HepG2 (cell line): ENCODE measurements at regions not wholly inside any gene's neighbourhood (a gene's known extent, or its start where the extent isn't known, plus 50 kb on each side); places are given as distances from the start of the nearest gene placed in this dataset.

Experiments used
- ATAC-seq: fragments of 200-7000 bp; cut with Tn5 transposase; 3 replicates; pipeline ENCODE4 v1.9.1; 2020; ENCODE audit warnings: mild to moderate bottlenecking, moderate library complexity
- BruUV-seq: library from RNA; stranded (reverse); fragments of 400-500 nt; replicated peaks from 2 replicates; lab custom pipeline; 2021; lab: Mats Ljungman, UMichigan
- CTCF ChIA-PET: fragments of 300-600 bp; formaldehyde crosslinking; extraction: SDS; loops from one replicate; lab custom pipeline; 2021; ENCODE audit warnings: low total read pairs, inconsistent platforms, low intra/inter-chr PET ratio; lab: Yijun Ruan, JAX
- POLR2A ChIA-PET: fragments of 350-600 bp; sonication (Branson Sonifier 250); formaldehyde crosslinking; loops from one replicate; lab custom pipeline; 2020; ENCODE audit warnings: antibody characterized with exemption, inconsistent platforms; lab: Yijun Ruan, JAX
- DNase-seq: peaks from one replicate; pipeline ENCODE4 v3.0.0-alpha.2; 2015; ENCODE audit warnings: low spot score
- FAIRE-seq: peaks from 3 replicates; lab custom pipeline; 2011; peaks lifted over from hg19 to GRCh38; lab: Jason Lieb, UNC
- H2AFZ ChIP-seq: one replicate; pipeline ENCODE4 v1.6.1; 2011; ENCODE audit warnings: low read length, inconsistent platforms
- H3K27ac ChIP-seq: fragments of 300-600 bp; 3 replicates; pipeline ENCODE4 v1.8.0; 2011; ENCODE audit warnings: mixed run types, mild to moderate bottlenecking, mixed read lengths, low read length, inconsistent platforms; ENCODE audit not compliant: insufficient read depth; ENCODE audit errors: extremely low read length
- H3K27me3 ChIP-seq, 2 experiments: fragments of 200-600 bp in 1 of 2; 2 replicates in 1 of 2; 3 replicates in 1 of 2; pipeline versions ENCODE4 v1.6.0 to v1.8.0; 2011; ENCODE audit warnings: low read length in 2 of 2, mild to moderate bottlenecking in 2 of 2, moderate library complexity in 2 of 2, inconsistent platforms in 1 of 2; ENCODE audit not compliant: insufficient read depth in 2 of 2, control insufficient read depth in 1 of 2
- H3K36me3 ChIP-seq, 2 experiments: fragments of 200-600 bp in 1 of 2; replicated peaks in 1 of 2; 2 replicates in 1 of 2; 3 replicates in 1 of 2; pipeline versions ENCODE4 v1.5.1 to v1.8.0; 2011; ENCODE audit warnings: low read length in 2 of 2, inconsistent platforms in 1 of 2; ENCODE audit not compliant: insufficient read depth in 2 of 2, control insufficient read depth in 1 of 2
- H3K4me1 ChIP-seq: 2 replicates; pipeline ENCODE4 v1.5.1; 2012; ENCODE audit warnings: low read length, inconsistent platforms; ENCODE audit not compliant: insufficient read depth
- H3K4me2 ChIP-seq: 2 replicates; pipeline ENCODE4 v1.6.0; 2011; ENCODE audit warnings: low read depth, low read length, inconsistent platforms
- H3K4me3 ChIP-seq, 3 experiments: fragments of 200-600 bp in 1 of 3; sonication (generic), shearing (Covaris generic) in 1 of 3; replicated peaks in 1 of 3; 2 replicates each; pipeline ENCODE4 v1.5.1; 2011 to 2016; ENCODE audit warnings: low read length in 3 of 3, inconsistent platforms in 2 of 3, low read depth in 2 of 3, mild to moderate bottlenecking in 2 of 3, control low read depth in 1 of 3, mixed read lengths in 1 of 3; ENCODE audit not compliant: insufficient read depth in 1 of 3
- H3K79me2 ChIP-seq: one replicate; pipeline ENCODE4 v1.6.1; 2011; ENCODE audit warnings: low read length, inconsistent platforms; ENCODE audit not compliant: insufficient read depth
- H3K9ac ChIP-seq: 2 replicates; pipeline ENCODE4 v1.6.0; 2011; ENCODE audit warnings: mild to moderate bottlenecking, low read depth, low read length, inconsistent platforms; ENCODE audit not compliant: insufficient read depth
- H3K9me3 ChIP-seq: 2 replicates; pipeline ENCODE4 v1.5.1; 2012; ENCODE audit warnings: mild to moderate bottlenecking, low read length
- H4K20me1 ChIP-seq: 2 replicates; pipeline ENCODE4 v1.6.0; 2011; ENCODE audit warnings: inconsistent platforms, mild to moderate bottlenecking, low read length, moderate library complexity; ENCODE audit not compliant: insufficient read depth
- IKZF4 ChIP-seq: sonication (generic); formaldehyde crosslinking; IDR thresholded peaks from 2 replicates; pipeline ENCODE4 v1.5.1; 2020; ENCODE audit warnings: borderline replicate concordance, mild to moderate bottlenecking, low read depth, missing genetic modification reagents; ENCODE audit errors: not compliant biosample characterization
- KDM4B ChIP-seq: sonication (generic); formaldehyde crosslinking; IDR thresholded peaks from 2 replicates; pipeline ENCODE4 v1.4.0; 2020; ENCODE audit warnings: missing genetic modification reagents
- MAZ ChIP-seq, 2 experiments: sonication (generic) in 1 of 2; formaldehyde crosslinking in 1 of 2; IDR thresholded peaks; 2 replicates each; pipeline versions ENCODE4 v1.5.0 to v1.6.1; 2012 to 2020; ENCODE audit warnings: low read depth in 2 of 2, mild to moderate bottlenecking in 2 of 2, borderline replicate concordance in 1 of 2, improper control_type of control experiment in 1 of 2, low read length in 1 of 2, missing genetic modification reagents in 1 of 2, moderate library complexity in 1 of 2
- MIER2 ChIP-seq: IDR thresholded peaks from 2 replicates; pipeline ENCODE4 v1.6.1; 2016; ENCODE audit warnings: missing biosample characterization, missing genetic modification reagents
- NFIC ChIP-seq: IDR thresholded peaks from 2 replicates; pipeline ENCODE4 v1.6.1; 2012; ENCODE audit warnings: mild to moderate bottlenecking, low read length, inconsistent platforms
- PRMT3 ChIP-seq: sonication (generic); formaldehyde crosslinking; IDR thresholded peaks from 2 replicates; pipeline ENCODE4 v1.8.1; 2022; ENCODE audit warnings: low read depth, mild to moderate bottlenecking, moderate library complexity, missing genetic modification reagents, borderline replicate concordance
- SRF ChIP-seq: IDR thresholded peaks from 2 replicates; pipeline ENCODE4 v1.6.1; 2011; ENCODE audit warnings: mild to moderate bottlenecking, low read depth, low read length, moderate library complexity
- ZNF225 ChIP-seq: sonication (generic); formaldehyde crosslinking; IDR thresholded peaks from 2 replicates; pipeline ENCODE4 v1.4.0; 2020; ENCODE audit warnings: mild to moderate bottlenecking, missing genetic modification reagents
- ZNF296 ChIP-seq: sonication (generic); formaldehyde crosslinking; conservative IDR thresholded peaks from 2 replicates; pipeline ENCODE4 v1.5.0; 2020; ENCODE audit warnings: mild to moderate bottlenecking, missing genetic modification reagents
- in situ Hi-C: cut with HindIII; loops from 2 replicates; pipeline ENCODE4 v1.10.0; 2017; ENCODE audit warnings: low pct_unique_long_range_greater_than_20kb; ENCODE audit not compliant: extremely low pct_ligation_motif_present
- intact Hi-C: fragments of 100-400 bp; cut with micrococcal nuclease; formaldehyde crosslinking; loops from one replicate; pipeline ENCODE4 v1.10.0; 2022; ENCODE audit not compliant: unreplicated experiment
- TF ChIP-seq, protein P1 (sequence below): sonication (generic); formaldehyde crosslinking; IDR thresholded peaks from 2 replicates; pipeline ENCODE4 v1.4.0; 2020; ENCODE audit warnings: missing genetic modification reagents
- TF ChIP-seq, protein P2 (sequence below): sonication (generic); formaldehyde crosslinking; IDR thresholded peaks from 2 replicates; pipeline ENCODE4 v1.8.1; 2023; ENCODE audit warnings: missing genetic modification reagents, inconsistent platforms, borderline replicate concordance
- TF ChIP-seq, protein P3 (sequence below), 2 experiments: sonication (generic) in 1 of 2; formaldehyde crosslinking in 1 of 2; IDR thresholded peaks; 2 replicates each; pipeline versions ENCODE4 v1.4.0 to v1.6.1; 2018 to 2020; ENCODE audit warnings: missing genetic modification reagents in 2 of 2, borderline replicate concordance in 1 of 2, low read depth in 1 of 2, mild to moderate bottlenecking in 1 of 2, missing biosample characterization in 1 of 2
- TF ChIP-seq, protein P4 (sequence below): sonication (generic); formaldehyde crosslinking; IDR thresholded peaks from 2 replicates; pipeline ENCODE4 v1.4.0; 2020; ENCODE audit warnings: missing genetic modification reagents

DNA sequence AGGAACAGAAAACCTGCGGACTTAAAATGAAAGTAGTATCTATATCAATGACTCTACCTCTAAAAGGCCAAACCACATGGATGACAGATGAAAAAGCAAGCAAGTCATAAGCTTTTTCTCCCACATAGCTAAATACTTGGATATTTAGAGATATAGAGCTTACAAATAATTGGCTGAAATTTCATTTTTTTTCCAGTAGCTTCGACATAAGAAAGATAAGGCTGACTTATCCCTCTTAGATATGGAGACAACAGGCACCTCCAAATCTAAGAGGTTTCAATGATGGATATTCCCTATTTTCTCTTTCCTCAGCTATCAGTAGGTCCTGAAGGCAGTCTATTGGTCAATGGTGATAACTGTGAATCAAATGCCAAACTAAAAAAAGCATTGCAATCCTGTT lies 460.3 kb downstream of the MEIS1 start (continued):
- no peak for TF ChIP-seq ZNF225 (CRISPR knock-in tag)
- no peak for TF ChIP-seq SRF
- no peak for TF ChIP-seq MAZ (IDR thresholded peaks at IDR 0.05; ENCODE audit: borderline replicate concordance, low read depth, low read length)
- no peak for TF ChIP-seq MAZ (CRISPR knock-in tag; IDR thresholded peaks at IDR 0.05; ENCODE audit: low read depth)

DNA sequence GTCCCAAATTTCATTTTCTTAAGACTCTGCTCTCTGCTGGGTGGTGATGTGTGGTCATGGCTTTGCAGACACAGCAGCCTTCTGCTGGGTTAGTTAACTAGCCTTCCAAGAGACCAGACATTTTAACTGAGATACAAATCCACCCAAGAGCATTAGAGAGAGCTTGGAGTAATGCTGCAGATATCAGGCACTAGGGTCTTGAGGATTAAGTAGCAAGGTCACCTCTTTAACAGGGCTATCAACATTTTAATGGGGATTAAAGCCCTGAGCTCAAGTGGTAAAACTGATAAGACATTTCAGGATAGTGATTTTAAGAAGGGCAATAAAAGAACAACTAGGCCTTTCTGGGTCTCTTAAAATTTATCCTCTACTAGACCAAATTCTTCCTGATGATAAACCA lies 461.2 kb downstream of the MEIS1 start:
- ChIA-PET POLR2A (no interaction called here), CTCF (no interaction called here)
- Histone ChIP-seq H4K20me1 (no peaks in the 10 kb centered on the region), H3K9me3 (peaks cover 48% of the 10 kb centered on the region), H3K4me1 (no peaks in the 10 kb centered on the region), H3K36me3 (no peaks in the 10 kb centered on the region), H2AFZ (no peak overlapping the region), H3K27ac (no peak overlapping the region), H3K27me3 (no peaks in the 10 kb centered on the region), H3K4me3 (no peak overlapping the region), H3K4me2 (no peak overlapping the region), H3K9ac (no peak overlapping the region), H3K79me2 (no peaks in the 10 kb centered on the region)
- in situ Hi-C loops (no loop called here), intact Hi-C loops (no loop called here)
- no peak for ATAC-seq
- FAIRE-seq = no peak
- TF ChIP-seq, protein P1, sequence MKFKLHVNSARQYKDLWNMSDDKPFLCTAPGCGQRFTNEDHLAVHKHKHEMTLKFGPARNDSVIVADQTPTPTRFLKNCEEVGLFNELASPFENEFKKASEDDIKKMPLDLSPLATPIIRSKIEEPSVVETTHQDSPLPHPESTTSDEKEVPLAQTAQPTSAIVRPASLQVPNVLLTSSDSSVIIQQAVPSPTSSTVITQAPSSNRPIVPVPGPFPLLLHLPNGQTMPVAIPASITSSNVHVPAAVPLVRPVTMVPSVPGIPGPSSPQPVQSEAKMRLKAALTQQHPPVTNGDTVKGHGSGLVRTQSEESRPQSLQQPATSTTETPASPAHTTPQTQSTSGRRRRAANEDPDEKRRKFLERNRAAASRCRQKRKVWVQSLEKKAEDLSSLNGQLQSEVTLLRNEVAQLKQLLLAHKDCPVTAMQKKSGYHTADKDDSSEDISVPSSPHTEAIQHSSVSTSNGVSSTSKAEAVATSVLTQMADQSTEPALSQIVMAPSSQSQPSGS (CRISPR knock-in tag) = no peak
- TF ChIP-seq, protein P2, sequence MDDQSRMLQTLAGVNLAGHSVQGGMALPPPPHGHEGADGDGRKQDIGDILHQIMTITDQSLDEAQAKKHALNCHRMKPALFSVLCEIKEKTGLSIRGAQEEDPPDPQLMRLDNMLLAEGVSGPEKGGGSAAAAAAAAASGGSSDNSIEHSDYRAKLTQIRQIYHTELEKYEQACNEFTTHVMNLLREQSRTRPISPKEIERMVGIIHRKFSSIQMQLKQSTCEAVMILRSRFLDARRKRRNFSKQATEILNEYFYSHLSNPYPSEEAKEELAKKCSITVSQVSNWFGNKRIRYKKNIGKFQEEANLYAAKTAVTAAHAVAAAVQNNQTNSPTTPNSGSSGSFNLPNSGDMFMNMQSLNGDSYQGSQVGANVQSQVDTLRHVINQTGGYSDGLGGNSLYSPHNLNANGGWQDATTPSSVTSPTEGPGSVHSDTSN (CRISPR knock-in tag) = no peak
- TF ChIP-seq, protein P3, sequence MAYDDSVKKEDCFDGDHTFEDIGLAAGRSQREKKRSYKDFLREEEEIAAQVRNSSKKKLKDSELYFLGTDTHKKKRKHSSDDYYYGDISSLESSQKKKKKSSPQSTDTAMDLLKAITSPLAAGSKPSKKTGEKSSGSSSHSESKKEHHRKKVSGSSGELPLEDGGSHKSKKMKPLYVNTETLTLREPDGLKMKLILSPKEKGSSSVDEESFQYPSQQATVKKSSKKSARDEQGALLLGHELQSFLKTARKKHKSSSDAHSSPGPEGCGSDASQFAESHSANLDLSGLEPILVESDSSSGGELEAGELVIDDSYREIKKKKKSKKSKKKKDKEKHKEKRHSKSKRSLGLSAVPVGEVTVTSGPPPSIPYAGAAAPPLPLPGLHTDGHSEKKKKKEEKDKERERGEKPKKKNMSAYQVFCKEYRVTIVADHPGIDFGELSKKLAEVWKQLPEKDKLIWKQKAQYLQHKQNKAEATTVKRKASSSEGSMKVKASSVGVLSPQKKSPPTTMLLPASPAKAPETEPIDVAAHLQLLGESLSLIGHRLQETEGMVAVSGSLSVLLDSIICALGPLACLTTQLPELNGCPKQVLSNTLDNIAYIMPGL (CRISPR knock-in tag; IDR thresholded peaks at IDR 0.05; ENCODE audit: borderline replicate concordance in 1 of 2, low read depth in 1 of 2) = no peak
- no peak for TF ChIP-seq KDM4B (CRISPR knock-in tag)
- TF ChIP-seq PRMT3 (CRISPR knock-in tag) = no peak
- no peak for TF ChIP-seq MIER2 (CRISPR knock-in tag)
- TF ChIP-seq ZNF296 (CRISPR knock-in tag) = no peak
- TF ChIP-seq, protein P4, sequence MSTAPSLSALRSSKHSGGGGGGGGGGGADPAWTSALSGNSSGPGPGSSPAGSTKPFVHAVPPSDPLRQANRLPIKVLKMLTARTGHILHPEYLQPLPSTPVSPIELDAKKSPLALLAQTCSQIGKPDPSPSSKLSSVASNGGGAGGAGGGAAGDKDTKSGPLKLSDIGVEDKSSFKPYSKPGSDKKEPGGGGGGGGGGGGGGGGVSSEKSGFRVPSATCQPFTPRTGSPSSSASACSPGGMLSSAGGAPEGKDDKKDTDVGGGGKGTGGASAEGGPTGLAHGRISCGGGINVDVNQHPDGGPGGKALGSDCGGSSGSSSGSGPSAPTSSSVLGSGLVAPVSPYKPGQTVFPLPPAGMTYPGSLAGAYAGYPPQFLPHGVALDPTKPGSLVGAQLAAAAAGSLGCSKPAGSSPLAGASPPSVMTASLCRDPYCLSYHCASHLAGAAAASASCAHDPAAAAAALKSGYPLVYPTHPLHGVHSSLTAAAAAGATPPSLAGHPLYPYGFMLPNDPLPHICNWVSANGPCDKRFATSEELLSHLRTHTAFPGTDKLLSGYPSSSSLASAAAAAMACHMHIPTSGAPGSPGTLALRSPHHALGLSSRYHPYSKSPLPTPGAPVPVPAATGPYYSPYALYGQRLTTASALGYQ (CRISPR knock-in tag) = no peak
- TF ChIP-seq NFIC = no peak
- TF ChIP-seq IKZF4 (CRISPR knock-in tag) = no peak
- no peak for DNase-seq
- no TSS peak for BruUV-seq
